K562 (cell line): ENCODE measurements at regions not wholly inside any gene's neighbourhood (a gene's known extent, or its start where the extent isn't known, plus 50 kb on each side); places are given as distances from the start of the nearest gene placed in this dataset.

ENCODE experiments used
- CBX2 ChIP-seq: fragments of 200-600 bp; sonication (generic); IDR thresholded peaks from one replicate; pipeline ENCODE4 v1.6.1; 2012; ENCODE audit warnings: mild to moderate bottlenecking, low read length, inconsistent platforms; ENCODE audit not compliant: insufficient read depth, poor library complexity, severe bottlenecking
- THRAP3 ChIP-seq: fragments of 450-650 bp; IDR thresholded peaks from 2 replicates; pipeline ENCODE4 v1.6.1; 2016; ENCODE audit warnings: mild to moderate bottlenecking, inconsistent platforms, borderline replicate concordance
- XRCC4 ChIP-seq: IDR thresholded peaks from one replicate; pipeline ENCODE4 v1.6.1; 2011; ENCODE audit not compliant: insufficient read depth, insufficient read length; ENCODE audit errors: extremely low read depth
- ZNF408 ChIP-seq: fragments of 250-450 bp; sonication (Bioruptor Pico); IDR thresholded peaks from 2 replicates; pipeline ENCODE4 v1.4.0; 2020; ENCODE audit warnings: low read depth, mild to moderate bottlenecking, moderate library complexity
- TF ChIP-seq, protein P1 (sequence below): fragments of 450-650 bp; IDR thresholded peaks from 2 replicates; pipeline ENCODE4 v1.6.1; 2016; ENCODE audit warnings: antibody characterized with exemption
- TF ChIP-seq, protein P2 (sequence below), 2 experiments: fragments of 450-650 bp; formaldehyde crosslinking in 1 of 2; IDR thresholded peaks; 2 replicates each; pipeline versions ENCODE4 v1.4.0 to v1.6.1; 2014 to 2020; ENCODE audit warnings: mild to moderate bottlenecking in 2 of 2, borderline replicate concordance in 1 of 2, low read depth in 1 of 2

DNA sequence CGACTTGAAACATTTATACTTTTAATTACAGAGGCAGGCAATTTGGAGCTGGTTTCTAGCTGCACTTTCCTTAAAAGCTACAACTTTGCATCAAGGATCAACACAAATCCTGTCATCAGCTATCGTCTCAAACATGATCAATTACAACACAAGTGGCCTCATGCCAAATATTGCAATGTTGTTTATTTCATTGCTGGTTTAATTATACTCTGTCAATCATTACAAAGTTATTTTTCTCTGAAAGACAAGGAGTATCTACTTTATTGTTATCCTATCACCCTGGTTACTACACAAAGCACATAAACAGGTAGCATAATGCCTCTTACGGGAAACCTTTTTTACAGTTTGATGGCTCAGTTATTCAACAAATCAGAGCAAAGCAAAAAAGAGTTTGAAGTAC, 58.0 kb upstream of the FOXB1 start (continued):
- TF ChIP-seq, protein P1, sequence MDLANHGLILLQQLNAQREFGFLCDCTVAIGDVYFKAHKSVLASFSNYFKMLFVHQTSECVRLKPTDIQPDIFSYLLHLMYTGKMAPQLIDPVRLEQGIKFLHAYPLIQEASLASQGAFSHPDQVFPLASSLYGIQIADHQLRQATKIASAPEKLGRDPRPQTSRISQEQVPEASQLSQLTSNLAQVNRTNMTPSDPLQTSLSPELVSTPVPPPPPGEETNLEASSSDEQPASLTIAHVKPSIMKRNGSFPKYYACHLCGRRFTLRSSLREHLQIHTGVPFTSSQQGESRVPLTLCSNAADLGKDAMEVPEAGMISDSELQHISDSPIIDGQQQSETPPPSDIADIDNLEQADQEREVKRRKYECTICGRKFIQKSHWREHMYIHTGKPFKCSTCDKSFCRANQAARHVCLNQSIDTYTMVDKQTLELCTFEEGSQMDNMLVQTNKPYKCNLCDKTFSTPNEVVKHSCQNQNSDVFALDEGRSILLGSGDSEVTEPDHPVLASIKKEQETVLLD = no peak
- TF ChIP-seq CBX2 = no peak
- TF ChIP-seq THRAP3 = no peak
- no peak for TF ChIP-seq ZNF408 (CRISPR knock-in tag)
- TF ChIP-seq, protein P2, sequence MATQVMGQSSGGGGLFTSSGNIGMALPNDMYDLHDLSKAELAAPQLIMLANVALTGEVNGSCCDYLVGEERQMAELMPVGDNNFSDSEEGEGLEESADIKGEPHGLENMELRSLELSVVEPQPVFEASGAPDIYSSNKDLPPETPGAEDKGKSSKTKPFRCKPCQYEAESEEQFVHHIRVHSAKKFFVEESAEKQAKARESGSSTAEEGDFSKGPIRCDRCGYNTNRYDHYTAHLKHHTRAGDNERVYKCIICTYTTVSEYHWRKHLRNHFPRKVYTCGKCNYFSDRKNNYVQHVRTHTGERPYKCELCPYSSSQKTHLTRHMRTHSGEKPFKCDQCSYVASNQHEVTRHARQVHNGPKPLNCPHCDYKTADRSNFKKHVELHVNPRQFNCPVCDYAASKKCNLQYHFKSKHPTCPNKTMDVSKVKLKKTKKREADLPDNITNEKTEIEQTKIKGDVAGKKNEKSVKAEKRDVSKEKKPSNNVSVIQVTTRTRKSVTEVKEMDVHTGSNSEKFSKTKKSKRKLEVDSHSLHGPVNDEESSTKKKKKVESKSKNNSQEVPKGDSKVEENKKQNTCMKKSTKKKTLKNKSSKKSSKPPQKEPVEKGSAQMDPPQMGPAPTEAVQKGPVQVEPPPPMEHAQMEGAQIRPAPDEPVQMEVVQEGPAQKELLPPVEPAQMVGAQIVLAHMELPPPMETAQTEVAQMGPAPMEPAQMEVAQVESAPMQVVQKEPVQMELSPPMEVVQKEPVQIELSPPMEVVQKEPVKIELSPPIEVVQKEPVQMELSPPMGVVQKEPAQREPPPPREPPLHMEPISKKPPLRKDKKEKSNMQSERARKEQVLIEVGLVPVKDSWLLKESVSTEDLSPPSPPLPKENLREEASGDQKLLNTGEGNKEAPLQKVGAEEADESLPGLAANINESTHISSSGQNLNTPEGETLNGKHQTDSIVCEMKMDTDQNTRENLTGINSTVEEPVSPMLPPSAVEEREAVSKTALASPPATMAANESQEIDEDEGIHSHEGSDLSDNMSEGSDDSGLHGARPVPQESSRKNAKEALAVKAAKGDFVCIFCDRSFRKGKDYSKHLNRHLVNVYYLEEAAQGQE (IDR thresholded peaks at IDR 0.05; ENCODE audit: borderline replicate concordance) = no peak
- TF ChIP-seq, protein P2 (CRISPR knock-in tag; IDR thresholded peaks at IDR 0.05; ENCODE audit: low read depth) = no peak
- no peak for TF ChIP-seq XRCC4
